Hepatocyte (in vitro differentiated cells): ENCODE measurements at regions not wholly inside any gene's neighbourhood (a gene's known extent, or its start where the extent isn't known, plus 50 kb on each side); places are given as distances from the start of the nearest gene placed in this dataset.
"Not testable (repeated sequence)": the region's sequence is repeated elsewhere in the genome, so short reads cannot be mapped to it uniquely, and the experiment has no call there.

ENCODE experiments used
- DNase-seq: peaks from one replicate; pipeline ENCODE4 v3.0.0-alpha.2; 2016; ENCODE audit warnings: low spot score
- H2AFZ ChIP-seq: fragments of 200-600 bp; sonication (generic); 2 replicates; pipeline ENCODE4 v1.6.0; 2016; ENCODE audit warnings: antibody characterized with exemption, mild to moderate bottlenecking
- H3K27ac ChIP-seq: fragments of 200-600 bp; sonication (generic); 2 replicates; pipeline ENCODE4 v1.5.1; 2016; ENCODE audit warnings: mild to moderate bottlenecking
- H3K27me3 ChIP-seq: fragments of 200-600 bp; sonication (generic); 2 replicates; pipeline ENCODE4 v1.6.1; 2016
- H3K36me3 ChIP-seq: fragments of 200-600 bp; sonication (generic); replicated peaks from 2 replicates; pipeline ENCODE4 v1.5.1; 2016; ENCODE audit warnings: low read depth; ENCODE audit not compliant: insufficient read depth
- H3K4me1 ChIP-seq: fragments of 200-600 bp; sonication (generic); 2 replicates; pipeline ENCODE4 v1.5.1; 2016; ENCODE audit warnings: mild to moderate bottlenecking, moderate library complexity; ENCODE audit not compliant: insufficient read depth
- H3K4me2 ChIP-seq: fragments of 200-600 bp; sonication (generic); 2 replicates; pipeline ENCODE4 v1.6.0; 2016
- H3K4me3 ChIP-seq: fragments of 200-600 bp; sonication (generic); 2 replicates; pipeline ENCODE4 v1.5.1; 2016; ENCODE audit warnings: mild to moderate bottlenecking
- H3K79me2 ChIP-seq: fragments of 200-600 bp; sonication (generic); 2 replicates; pipeline ENCODE4 v1.6.0; 2017; ENCODE audit warnings: mild to moderate bottlenecking
- H3K9me2 ChIP-seq: fragments of 200-600 bp; sonication (generic); replicated peaks from 2 replicates; pipeline ENCODE4 v1.6.0; 2017; ENCODE audit warnings: mild to moderate bottlenecking; ENCODE audit not compliant: insufficient read depth
- H3K9me3 ChIP-seq: fragments of 200-600 bp; sonication (generic); 2 replicates; pipeline ENCODE4 v1.5.1; 2016; ENCODE audit warnings: low read depth, mild to moderate bottlenecking
- H4K20me1 ChIP-seq: fragments of 200-600 bp; sonication (generic); 2 replicates; pipeline ENCODE4 v1.6.0; 2016; ENCODE audit warnings: mild to moderate bottlenecking; ENCODE audit not compliant: insufficient read depth, poor library complexity, severe bottlenecking
- EZH2 ChIP-seq: fragments of 200-600 bp; sonication (generic); IDR thresholded peaks from 2 replicates; pipeline ENCODE4 v1.6.1; 2016; ENCODE audit warnings: antibody characterized with exemption, mild to moderate bottlenecking, borderline replicate concordance
- EZH2phosphoT487 ChIP-seq: fragments of 200-600 bp; sonication (generic); IDR thresholded peaks from one replicate; pipeline ENCODE4 v1.6.1; 2018; ENCODE audit warnings: antibody characterized with exemption, mild to moderate bottlenecking, low read depth, moderate library complexity; ENCODE audit not compliant: unreplicated experiment, severe bottlenecking
- WGBS: methylation state at CpG from one replicate; pipeline ENCODE4 v1.1.6; 2016; ENCODE audit warnings: low lambda C conversion rate; ENCODE audit errors: missing lambda C conversion rate; 5-methylcytosine and 5-hydroxymethylcytosine counted together
- TF ChIP-seq, protein P1 (sequence below): fragments of 200-600 bp; sonication (generic); IDR thresholded peaks from 2 replicates; pipeline ENCODE4 v1.5.1; 2016; ENCODE audit warnings: antibody characterized with exemption, mild to moderate bottlenecking; ENCODE audit not compliant: poor library complexity

DNA sequence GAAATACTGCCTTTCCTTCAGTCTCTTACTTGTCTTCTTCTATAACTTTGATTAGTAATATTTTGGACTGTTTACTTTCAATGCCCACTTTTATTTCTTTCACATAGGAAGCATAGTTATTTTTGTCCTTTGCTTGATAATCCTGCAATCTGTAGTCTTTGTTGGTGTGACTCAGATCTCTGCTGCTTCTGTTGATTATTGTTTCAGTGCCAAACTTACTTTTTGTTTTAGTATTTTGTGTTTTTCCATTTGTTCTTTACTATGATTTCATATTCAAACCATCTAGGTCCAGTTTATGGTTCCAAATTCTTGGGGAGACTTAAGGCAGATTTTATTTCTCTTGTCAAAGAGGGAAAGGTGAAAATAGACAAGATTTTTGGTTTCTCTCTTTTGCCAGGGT, 399.9 kb downstream of the HLX start:
- H4K20me1 ChIP-seq: no peaks in the 10 kb centered on the region

DNA sequence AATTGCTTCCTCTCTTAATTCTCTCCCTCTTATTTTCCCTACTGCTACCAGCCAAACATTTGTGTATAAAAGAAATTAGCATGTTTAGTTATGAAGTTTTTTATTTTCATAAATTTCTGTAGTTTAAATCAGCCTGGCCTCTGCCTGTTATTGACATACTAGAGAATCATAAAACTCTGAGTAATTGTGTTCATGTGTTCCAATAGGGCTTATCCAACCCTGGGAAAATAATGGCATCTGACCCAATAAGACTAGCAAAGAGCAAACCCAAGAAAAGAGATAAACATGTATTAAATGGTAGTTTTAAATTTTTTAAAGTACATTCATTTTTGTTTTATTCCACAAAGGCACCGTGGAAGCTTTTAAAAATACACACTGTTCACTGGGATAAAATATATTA, 404.3 kb downstream of the HLX start:
- no peaks in the 10 kb centered on the region for H3K9me3 ChIP-seq
- no peaks in the 10 kb centered on the region for H3K79me2 ChIP-seq
- H3K36me3 ChIP-seq: no peaks in the 10 kb centered on the region
- WGBS: 68% methylated on average over 1 of the region's 1 CpG
- H3K9me2 ChIP-seq: no peaks in the 10 kb centered on the region
- no peak overlapping the region for H3K27ac ChIP-seq
- TF ChIP-seq EZH2 (no peak), EZH2phosphoT487 (no peak)
- no peak overlapping the region for H3K4me3 ChIP-seq
- H4K20me1 ChIP-seq: no peaks in the 10 kb centered on the region
- H3K4me1 ChIP-seq: peaks cover 3% of the 10 kb centered on the region
- H3K27me3 ChIP-seq: no peaks in the 10 kb centered on the region
- H3K4me2 ChIP-seq: peak overlapping the region; percentile 8
- H2AFZ ChIP-seq: no peak overlapping the region
- no peak for DNase-seq

More for the DNA sequence above, 399.9 kb downstream of the HLX start:
- H3K9me3 ChIP-seq: no peaks in the 10 kb centered on the region
- no peak overlapping the region for H2AFZ ChIP-seq
- H3K79me2 ChIP-seq: no peaks in the 10 kb centered on the region
- no peaks in the 10 kb centered on the region for H3K9me2 ChIP-seq
- H3K27ac ChIP-seq: no peak overlapping the region
- no peak for DNase-seq
- no peaks in the 10 kb centered on the region for H3K4me1 ChIP-seq
- TF ChIP-seq EZH2: no peak
- no peaks in the 10 kb centered on the region for H3K27me3 ChIP-seq
- H3K36me3 ChIP-seq: no peaks in the 10 kb centered on the region
- H3K4me2 ChIP-seq: no peak overlapping the region
- H3K4me3 ChIP-seq: no peak overlapping the region

DNA sequence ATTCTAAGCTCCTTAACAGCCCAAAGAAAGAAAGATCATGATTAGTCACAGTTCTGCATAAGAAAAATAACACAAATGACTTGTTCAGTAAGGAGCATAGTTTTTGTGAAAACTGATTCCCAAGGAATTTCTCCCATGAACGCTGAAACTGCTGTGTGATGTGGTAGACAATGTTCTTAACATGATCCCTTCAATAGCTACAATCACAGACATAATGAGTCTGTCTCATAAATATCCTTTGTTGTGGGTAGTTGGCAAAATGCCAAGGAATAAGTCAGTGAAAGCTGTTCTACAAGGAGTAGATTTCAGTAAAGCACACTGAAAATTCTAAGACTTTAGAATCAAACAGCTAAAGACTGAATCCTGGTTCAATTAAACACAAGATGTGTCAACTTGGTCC, 404.8 kb downstream of the HLX start:
- Histone ChIP-seq H4K20me1 (no peaks in the 10 kb centered on the region), H3K27ac (no peak overlapping the region), H3K79me2 (no peaks in the 10 kb centered on the region), H3K9me3 (no peaks in the 10 kb centered on the region), H3K27me3 (no peaks in the 10 kb centered on the region), H2AFZ (no peak overlapping the region), H3K4me2 (peak overlapping the region; percentile 8), H3K9me2 (no peaks in the 10 kb centered on the region), H3K4me1 (peaks cover 3% of the 10 kb centered on the region), H3K4me3 (no peak overlapping the region), H3K36me3 (no peaks in the 10 kb centered on the region)
- peak; percentile 32 for DNase-seq
- WGBS: 53% methylated on average over 1 of the region's 1 CpG
- TF ChIP-seq, protein P1, sequence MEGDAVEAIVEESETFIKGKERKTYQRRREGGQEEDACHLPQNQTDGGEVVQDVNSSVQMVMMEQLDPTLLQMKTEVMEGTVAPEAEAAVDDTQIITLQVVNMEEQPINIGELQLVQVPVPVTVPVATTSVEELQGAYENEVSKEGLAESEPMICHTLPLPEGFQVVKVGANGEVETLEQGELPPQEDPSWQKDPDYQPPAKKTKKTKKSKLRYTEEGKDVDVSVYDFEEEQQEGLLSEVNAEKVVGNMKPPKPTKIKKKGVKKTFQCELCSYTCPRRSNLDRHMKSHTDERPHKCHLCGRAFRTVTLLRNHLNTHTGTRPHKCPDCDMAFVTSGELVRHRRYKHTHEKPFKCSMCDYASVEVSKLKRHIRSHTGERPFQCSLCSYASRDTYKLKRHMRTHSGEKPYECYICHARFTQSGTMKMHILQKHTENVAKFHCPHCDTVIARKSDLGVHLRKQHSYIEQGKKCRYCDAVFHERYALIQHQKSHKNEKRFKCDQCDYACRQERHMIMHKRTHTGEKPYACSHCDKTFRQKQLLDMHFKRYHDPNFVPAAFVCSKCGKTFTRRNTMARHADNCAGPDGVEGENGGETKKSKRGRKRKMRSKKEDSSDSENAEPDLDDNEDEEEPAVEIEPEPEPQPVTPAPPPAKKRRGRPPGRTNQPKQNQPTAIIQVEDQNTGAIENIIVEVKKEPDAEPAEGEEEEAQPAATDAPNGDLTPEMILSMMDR: no peak
- TF ChIP-seq EZH2phosphoT487 (no peak), EZH2 (no peak)

DNA sequence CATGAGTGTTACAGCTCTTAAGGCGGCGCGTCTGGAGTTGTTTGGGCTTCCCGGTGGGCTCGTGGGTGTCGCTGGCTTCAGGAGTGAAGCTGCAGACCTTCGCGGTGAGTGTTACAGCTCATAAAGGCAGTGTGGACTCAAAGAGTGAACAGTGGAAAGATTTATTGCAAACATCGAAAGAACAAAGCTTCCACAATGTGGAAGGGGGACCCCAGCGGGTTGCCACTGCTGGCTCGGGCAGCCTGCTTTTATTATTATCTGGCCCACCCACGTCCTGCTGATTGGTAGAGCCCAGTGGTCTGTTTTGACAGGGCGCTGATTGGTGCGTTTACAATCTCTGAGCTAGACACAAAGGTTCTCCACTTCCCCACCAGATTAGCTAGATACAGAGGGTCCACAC, 405.7 kb downstream of the HLX start:
- not testable (repeated sequence) for H3K4me1 ChIP-seq, H3K4me3 ChIP-seq, H3K27ac ChIP-seq, H3K9me2 ChIP-seq, H3K9me3 ChIP-seq, H3K36me3 ChIP-seq, DNase-seq, H3K27me3 ChIP-seq, H2AFZ ChIP-seq, H4K20me1 ChIP-seq, H3K79me2 ChIP-seq
- 60% methylated on average over 14 of the region's 14 CpGs for WGBS
- H3K4me2 ChIP-seq: peak overlapping the region; percentile 8

DNA sequence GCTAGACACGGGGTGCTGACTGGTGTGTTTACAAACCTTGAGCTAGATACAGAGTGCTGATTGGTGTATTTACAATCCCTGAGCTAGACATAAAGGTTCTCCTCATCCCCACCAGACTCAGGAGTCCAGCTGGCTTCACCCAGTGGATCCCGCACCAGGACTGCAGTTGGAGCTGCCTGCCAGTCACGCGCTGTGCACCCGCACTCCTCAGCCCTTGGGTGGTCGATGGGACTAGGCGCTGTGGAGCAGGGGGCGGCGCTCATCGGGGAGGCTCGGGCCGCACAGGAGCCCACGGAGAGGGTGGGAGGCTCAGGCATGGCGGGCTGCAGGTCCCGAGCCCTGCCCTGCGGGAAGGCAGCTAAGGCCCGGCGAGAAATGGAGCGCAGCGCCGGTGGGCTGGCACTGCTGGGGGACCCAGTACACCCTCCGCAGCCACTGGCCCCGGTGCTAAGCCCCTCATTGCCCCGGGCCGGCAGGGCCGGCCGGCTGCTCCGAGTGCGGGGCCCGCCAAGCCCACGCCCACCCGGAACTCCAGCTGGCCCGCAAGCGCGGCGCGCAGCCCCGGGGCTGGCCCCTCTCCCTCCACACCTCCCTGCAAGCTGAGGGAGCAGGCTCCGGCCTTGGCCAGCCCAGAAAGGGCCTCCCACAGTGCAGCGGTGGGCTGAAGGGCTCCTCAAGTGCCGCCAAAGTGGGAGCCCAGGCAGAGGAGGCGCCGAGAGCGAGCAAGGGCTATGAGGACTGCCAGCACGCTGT, 406.4 kb downstream of the HLX start:
- 98% methylated on average over 44 of the region's 45 CpGs for WGBS

More for the DNA sequence above, 406.4 kb downstream of the HLX start:
- not testable (repeated sequence) for H3K9me3 ChIP-seq, H3K9me2 ChIP-seq, H3K4me2 ChIP-seq, DNase-seq, H3K27me3 ChIP-seq, H3K27ac ChIP-seq, H3K79me2 ChIP-seq, H3K4me1 ChIP-seq, H4K20me1 ChIP-seq, H2AFZ ChIP-seq, H3K36me3 ChIP-seq, H3K4me3 ChIP-seq
